ENCODE measurements at regions not wholly inside any gene's neighbourhood (a gene's known extent, or its start where the extent isn't known, plus 50 kb on each side); places are given as distances from the start of the nearest gene placed in this dataset.

DNA sequence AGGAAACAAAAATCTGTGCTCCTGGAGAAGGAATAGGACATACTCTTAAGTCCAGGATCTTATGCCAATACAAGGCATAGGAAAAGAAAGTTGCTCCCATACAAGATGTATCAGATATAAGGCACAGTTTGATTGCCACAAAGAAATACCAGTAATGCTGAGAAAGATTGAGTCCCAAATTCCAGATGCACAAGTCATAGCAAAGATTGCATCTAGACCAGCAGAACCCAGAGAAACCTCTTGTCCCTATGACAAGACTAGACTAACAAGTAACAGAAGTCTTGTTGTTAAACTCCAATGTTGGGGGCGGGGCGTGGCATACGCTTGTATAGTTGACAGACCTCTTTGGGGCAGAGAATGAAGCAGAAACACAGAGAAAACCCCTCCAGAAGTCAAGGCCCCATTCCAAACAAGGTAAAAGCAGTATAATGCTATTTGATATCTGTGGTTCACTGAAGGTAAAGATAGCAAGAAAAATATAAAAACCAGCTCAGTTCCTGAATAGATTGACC lies 671.5 kb upstream of the GRIA3 start:
- TF ChIP-seq, protein P1, sequence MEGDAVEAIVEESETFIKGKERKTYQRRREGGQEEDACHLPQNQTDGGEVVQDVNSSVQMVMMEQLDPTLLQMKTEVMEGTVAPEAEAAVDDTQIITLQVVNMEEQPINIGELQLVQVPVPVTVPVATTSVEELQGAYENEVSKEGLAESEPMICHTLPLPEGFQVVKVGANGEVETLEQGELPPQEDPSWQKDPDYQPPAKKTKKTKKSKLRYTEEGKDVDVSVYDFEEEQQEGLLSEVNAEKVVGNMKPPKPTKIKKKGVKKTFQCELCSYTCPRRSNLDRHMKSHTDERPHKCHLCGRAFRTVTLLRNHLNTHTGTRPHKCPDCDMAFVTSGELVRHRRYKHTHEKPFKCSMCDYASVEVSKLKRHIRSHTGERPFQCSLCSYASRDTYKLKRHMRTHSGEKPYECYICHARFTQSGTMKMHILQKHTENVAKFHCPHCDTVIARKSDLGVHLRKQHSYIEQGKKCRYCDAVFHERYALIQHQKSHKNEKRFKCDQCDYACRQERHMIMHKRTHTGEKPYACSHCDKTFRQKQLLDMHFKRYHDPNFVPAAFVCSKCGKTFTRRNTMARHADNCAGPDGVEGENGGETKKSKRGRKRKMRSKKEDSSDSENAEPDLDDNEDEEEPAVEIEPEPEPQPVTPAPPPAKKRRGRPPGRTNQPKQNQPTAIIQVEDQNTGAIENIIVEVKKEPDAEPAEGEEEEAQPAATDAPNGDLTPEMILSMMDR (conservative IDR thresholded peaks at IDR 0.05) = no peak

DNA sequence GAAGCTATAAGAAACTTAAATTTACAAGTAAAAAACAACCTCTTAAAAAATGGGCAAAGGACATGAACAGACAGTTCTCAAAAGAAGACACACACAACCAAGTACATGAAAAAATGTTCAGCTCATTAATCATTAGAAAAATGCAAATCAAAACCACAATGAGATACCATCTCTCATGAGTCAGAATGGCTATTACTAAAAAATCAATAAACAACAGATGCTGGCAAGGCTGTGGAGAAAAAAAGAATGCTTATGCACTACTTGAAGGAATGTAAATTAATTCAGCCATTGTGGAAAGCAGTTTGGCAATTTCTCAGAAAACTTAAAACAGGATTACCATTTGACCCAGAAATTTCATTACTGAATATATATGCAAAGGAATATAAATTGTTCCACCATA lies 666.3 kb upstream of the GRIA3 start:
- no peak overlapping the region for H3K27ac ChIP-seq
- TF ChIP-seq, protein P1 (conservative IDR thresholded peaks at IDR 0.05) = no peak

More for the DNA sequence above, 671.5 kb upstream of the GRIA3 start:
- no peak overlapping the region for H3K27ac ChIP-seq

DNA sequence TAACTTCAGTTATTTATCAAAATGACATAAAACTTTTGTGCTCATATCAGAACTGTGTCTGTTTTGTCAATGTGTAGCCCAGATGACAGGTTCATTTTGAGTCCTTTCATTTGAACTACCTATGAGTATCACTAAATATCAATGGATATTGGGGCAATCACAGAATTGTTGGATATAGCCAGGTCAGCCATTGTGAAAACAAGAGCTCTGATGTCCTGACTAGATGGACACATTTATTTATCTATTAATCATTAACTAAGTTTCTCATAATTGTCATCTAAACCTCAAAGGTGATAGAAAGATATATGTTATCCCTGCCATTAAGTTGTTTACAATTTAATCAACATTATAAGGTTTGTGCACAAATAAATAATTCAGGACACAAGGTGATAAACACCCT lies 638.3 kb upstream of the GRIA3 start:
- TF ChIP-seq, protein P1 (conservative IDR thresholded peaks at IDR 0.05) = no peak
- no peak overlapping the region for H3K27ac ChIP-seq

DNA sequence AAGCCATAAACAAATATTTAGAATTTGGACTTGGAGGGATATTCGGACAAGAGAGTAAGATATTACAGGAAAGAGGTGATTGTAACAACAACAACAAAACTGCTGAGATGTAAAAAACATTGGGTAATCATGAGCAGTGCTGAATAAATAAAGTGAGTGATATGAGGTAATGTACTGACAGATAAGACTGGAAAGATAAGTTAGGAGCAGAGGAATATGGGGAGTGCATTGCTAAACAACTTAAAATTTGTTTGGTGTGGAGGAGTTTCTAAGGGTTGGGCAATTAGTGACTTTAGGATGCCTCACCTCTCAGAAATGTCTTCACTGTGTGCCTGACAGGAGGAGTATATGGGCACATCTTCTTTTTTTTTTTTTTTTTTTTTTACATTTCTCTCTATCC lies 637.8 kb upstream of the GRIA3 start:
- TF ChIP-seq, protein P1 (conservative IDR thresholded peaks at IDR 0.05) = no peak
- H3K27ac ChIP-seq = no peak overlapping the region

DNA sequence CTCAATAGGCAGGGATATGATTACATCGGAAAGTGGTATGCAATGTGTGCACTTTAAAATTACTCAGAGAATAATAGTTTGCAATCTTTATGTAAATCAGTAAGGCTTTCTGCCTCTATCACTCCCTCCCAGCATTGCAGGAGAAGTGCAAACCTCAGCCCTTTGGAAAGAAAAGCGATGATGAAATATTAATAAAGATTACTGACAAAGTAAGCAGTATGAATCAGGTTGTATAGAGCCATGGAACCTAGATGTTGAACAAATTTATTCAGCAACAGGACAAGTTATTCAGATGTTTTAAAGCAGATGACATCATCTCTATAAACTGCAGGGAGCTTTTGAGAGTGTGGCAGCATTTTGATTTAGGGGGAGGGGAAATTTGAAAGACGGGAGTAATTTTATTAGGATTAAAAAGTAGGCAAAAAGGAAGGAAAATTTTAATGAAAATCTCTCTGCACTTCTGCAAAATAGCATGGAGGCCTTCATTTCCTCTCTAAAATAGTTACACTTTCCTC lies 631.7 kb upstream of the GRIA3 start:
- TF ChIP-seq, protein P1 (conservative IDR thresholded peaks at IDR 0.05) = no peak
- H3K27ac ChIP-seq = no peak overlapping the region

DNA sequence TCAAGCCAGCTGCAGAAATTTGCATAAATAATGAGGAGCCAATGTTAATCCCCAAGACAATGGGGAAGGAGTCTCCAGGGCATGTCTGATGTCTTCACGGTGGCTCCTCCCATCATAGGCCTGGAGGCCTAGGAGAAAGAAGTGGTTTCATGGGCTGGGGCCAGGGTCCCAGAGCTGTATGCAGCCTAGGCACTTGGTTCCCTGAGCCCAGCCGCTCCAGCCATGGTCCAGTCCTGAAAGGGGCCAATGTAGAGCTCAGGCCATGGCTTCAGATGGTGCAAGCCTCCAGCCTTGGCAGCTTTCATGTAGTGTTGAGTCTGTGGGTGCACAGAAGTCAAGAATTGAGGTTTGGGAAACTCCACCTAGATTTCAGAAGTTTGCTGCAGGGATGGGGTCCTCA lies 628.2 kb upstream of the GRIA3 start:
- H3K27ac ChIP-seq = no peak overlapping the region
- TF ChIP-seq, protein P1 (conservative IDR thresholded peaks at IDR 0.05) = no peak

DNA sequence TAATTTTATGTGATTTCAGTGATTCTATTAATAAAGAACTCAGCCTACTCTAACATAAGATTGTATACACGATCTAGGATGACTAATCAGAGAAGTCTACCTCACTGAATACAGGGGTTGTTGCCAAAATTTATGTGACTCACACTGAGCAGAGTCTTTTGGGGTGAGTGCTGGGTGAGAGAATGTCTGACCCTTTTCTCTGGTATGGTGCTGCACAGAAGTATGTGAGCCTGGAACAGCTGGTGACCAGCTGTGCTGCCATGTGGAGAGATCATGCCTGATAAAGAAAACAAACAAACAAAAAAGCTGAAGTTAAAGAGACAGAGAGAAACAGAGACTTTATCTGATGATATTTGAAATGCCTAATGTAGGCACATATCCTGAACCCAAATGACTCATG lies 618.1 kb upstream of the GRIA3 start:
- TF ChIP-seq, protein P1 (conservative IDR thresholded peaks at IDR 0.05) = no peak
- no peak overlapping the region for H3K27ac ChIP-seq
